Caco-2 (cell line): ENCODE measurements at regions not wholly inside any gene's neighbourhood (a gene's known extent, or its start where the extent isn't known, plus 50 kb on each side); places are given as distances from the start of the nearest gene placed in this dataset.

Experiments
- BruUV-seq: library from RNA; stranded (reverse); fragments of 400-500 nt; replicated peaks from 2 replicates; lab custom pipeline; 2021; lab: Mats Ljungman, UMichigan
- CTCF ChIA-PET: fragments of 300-600 bp; sonication (Branson Sonifier 250); formaldehyde crosslinking; loops from one replicate; lab custom pipeline; 2022; ENCODE audit warnings: antibody characterized with exemption; lab: Charles Lee
- POLR2A ChIA-PET: fragments of 300-600 bp; sonication (Branson Sonifier 250); formaldehyde crosslinking; loops from one replicate; lab custom pipeline; 2022; ENCODE audit warnings: antibody characterized with exemption; lab: Charles Lee
- DNase-seq, 2 experiments: peaks; one replicate each; pipeline versions ENCODE4 v3.0.0 to v3.0.0-alpha.2; 2020 to 2022
- H3K27me3 ChIP-seq: replicated peaks from 2 replicates; pipeline ENCODE4 v1.6.0; 2011; ENCODE audit warnings: low read length; ENCODE audit not compliant: control insufficient read depth, insufficient read depth
- H3K36me3 ChIP-seq: 2 replicates; pipeline ENCODE4 v1.5.1; 2011; ENCODE audit warnings: low read length; ENCODE audit not compliant: control insufficient read depth, insufficient read depth
- H3K4me1 ChIP-seq: fragments of 250-450 bp; sonication (Bioruptor Pico); 2 replicates; pipeline ENCODE4 v1.5.1; 2020; ENCODE audit warnings: mild to moderate bottlenecking
- H3K4me3 ChIP-seq: 2 replicates; pipeline ENCODE4 v1.5.1; 2011; ENCODE audit warnings: low read depth, mild to moderate bottlenecking, control low read depth, low read length
- H3K9me3 ChIP-seq: fragments of 250-450 bp; sonication (Bioruptor Pico); 2 replicates; pipeline ENCODE4 v1.5.1; 2020; ENCODE audit warnings: mild to moderate bottlenecking, moderate library complexity
- H3K27ac Mint-ChIP-seq: one replicate; pipeline ENCODE4 v1.8.0; 2022; ENCODE audit warnings: mixed read lengths; ENCODE audit not compliant: unreplicated experiment
- H3K27me3 Mint-ChIP-seq: one replicate; pipeline ENCODE4 v1.8.0; 2022; ENCODE audit warnings: mixed read lengths; ENCODE audit not compliant: insufficient read depth, unreplicated experiment
- H3K36me3 Mint-ChIP-seq: one replicate; pipeline ENCODE4 v1.8.0; 2022; ENCODE audit warnings: mild to moderate bottlenecking, mixed read lengths; ENCODE audit not compliant: insufficient read depth, unreplicated experiment
- H3K4me1 Mint-ChIP-seq: one replicate; pipeline ENCODE4 v1.8.0; 2022; ENCODE audit warnings: low read depth, mixed read lengths; ENCODE audit not compliant: unreplicated experiment
- H3K4me3 Mint-ChIP-seq: one replicate; pipeline ENCODE4 v1.8.0; 2022; ENCODE audit warnings: mild to moderate bottlenecking, moderate library complexity, mixed read lengths; ENCODE audit not compliant: unreplicated experiment
- H3K9me3 Mint-ChIP-seq: one replicate; pipeline ENCODE4 v1.8.0; 2022; ENCODE audit warnings: mixed read lengths; ENCODE audit not compliant: unreplicated experiment
- intact Hi-C: fragments of 100-400 bp; cut with micrococcal nuclease; formaldehyde crosslinking; loops from one replicate; pipeline ENCODE4 v1.10.0; 2022; ENCODE audit not compliant: unreplicated experiment
- TF ChIP-seq, protein P1 (sequence below), 2 experiments: fragments of 200-600 bp in 1 of 2; IDR thresholded peaks; 1 replicate in 1 of 2; 2 replicates in 1 of 2; pipeline versions ENCODE4 v1.5.1 to v1.8.0; 2011 to 2022; ENCODE audit warnings: antibody characterized with exemption in 1 of 2, control low read depth in 1 of 2, inconsistent platforms in 1 of 2, low read depth in 1 of 2, low read length in 1 of 2, mild to moderate bottlenecking in 1 of 2, moderate library complexity in 1 of 2; ENCODE audit not compliant: insufficient read depth in 1 of 2, severe bottlenecking in 1 of 2, unreplicated experiment in 1 of 2

DNA sequence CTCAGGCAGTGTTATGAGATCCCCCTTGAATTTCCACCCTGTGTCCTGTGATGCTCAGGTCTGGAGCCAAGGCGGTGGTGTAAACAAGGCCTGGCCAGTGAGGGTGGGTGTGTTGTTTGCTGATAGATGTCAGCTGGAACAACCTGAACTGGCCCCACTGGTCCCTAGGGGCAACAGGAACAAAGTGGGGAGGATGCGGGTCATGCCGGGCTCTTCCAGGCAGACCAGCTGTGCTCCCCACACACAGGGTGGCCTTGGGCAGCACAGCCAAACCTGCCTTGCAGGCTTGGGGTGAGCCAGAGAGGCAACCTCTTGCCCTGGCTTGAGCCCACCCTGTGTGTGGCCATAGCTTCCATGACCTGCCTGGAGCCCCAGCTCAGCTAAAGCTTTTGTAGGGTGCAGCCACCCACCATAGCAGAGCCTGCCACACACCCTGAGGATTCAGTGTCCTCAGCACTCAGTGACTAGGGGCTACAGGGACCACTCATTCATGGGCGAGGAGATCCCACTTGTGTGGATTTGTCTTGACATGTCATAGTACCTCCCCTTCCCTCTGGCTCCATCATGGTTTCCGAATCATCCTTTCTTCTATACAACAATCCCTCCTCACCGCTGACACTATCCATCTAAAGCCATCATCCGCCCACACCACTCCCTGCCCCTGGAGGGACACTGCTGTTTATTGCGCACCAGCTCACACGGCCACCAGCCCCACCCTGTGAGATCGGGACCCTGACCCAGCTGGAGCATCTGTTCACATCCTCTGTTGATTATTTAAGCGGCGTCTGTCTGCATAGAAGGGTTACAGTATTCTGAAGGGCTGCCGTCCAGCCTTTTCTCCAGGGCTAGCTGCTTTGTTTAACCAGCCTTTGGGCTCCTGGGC, 268.8 kb downstream of the CYP26B1 start:
- no peaks in the 10 kb centered on the region for H3K4me1 Mint-ChIP-seq
- Histone ChIP-seq H3K36me3 (no peaks in the 10 kb centered on the region), H3K4me1 (no peaks in the 10 kb centered on the region), H3K4me3 (no peak overlapping the region), H3K27me3 (no peaks in the 10 kb centered on the region; the same call in 1 of the 2 replicates), H3K9me3 (no peaks in the 10 kb centered on the region)
- no peak for DNase-seq
- H3K27ac Mint-ChIP-seq = no peak overlapping the region
- intact Hi-C loops = no loop called here
- H3K9me3 Mint-ChIP-seq = no peaks in the 10 kb centered on the region
- H3K36me3 Mint-ChIP-seq = peaks cover 11% of the 10 kb centered on the region
- H3K27me3 Mint-ChIP-seq = peaks cover 7% of the 10 kb centered on the region
- CTCF ChIA-PET = no interaction called here
- no TSS peak for BruUV-seq
- POLR2A ChIA-PET = no interaction called here
- TF ChIP-seq, protein P1, sequence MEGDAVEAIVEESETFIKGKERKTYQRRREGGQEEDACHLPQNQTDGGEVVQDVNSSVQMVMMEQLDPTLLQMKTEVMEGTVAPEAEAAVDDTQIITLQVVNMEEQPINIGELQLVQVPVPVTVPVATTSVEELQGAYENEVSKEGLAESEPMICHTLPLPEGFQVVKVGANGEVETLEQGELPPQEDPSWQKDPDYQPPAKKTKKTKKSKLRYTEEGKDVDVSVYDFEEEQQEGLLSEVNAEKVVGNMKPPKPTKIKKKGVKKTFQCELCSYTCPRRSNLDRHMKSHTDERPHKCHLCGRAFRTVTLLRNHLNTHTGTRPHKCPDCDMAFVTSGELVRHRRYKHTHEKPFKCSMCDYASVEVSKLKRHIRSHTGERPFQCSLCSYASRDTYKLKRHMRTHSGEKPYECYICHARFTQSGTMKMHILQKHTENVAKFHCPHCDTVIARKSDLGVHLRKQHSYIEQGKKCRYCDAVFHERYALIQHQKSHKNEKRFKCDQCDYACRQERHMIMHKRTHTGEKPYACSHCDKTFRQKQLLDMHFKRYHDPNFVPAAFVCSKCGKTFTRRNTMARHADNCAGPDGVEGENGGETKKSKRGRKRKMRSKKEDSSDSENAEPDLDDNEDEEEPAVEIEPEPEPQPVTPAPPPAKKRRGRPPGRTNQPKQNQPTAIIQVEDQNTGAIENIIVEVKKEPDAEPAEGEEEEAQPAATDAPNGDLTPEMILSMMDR (IDR thresholded peaks at IDR 0.05; ENCODE audit: insufficient read depth in 1 of 2, low read depth in 1 of 2, low read length in 1 of 2, severe bottlenecking in 1 of 2, unreplicated experiment in 1 of 2) = no peak
- no peak overlapping the region for H3K4me3 Mint-ChIP-seq

DNA sequence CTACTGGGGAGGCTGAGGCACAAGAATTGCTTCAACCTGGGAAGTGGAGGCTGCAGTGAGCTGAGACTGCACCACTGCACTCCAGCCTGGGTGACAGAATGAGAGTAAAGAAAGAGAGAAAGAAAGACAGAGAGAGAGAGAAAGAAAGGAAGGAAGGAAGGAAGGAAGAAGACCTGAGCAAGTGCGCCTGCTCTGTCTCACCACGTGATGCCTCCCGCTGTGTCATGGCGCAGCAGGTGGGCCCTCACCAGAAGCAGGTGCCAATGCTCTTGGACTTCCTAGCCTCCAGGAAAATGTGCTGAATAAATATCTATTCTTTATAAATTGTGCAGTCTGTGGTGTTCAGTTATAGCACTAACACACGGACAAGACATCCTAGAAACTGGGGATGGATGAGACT, 270.0 kb downstream of the CYP26B1 start:
- peaks cover 11% of the 10 kb centered on the region for H3K36me3 Mint-ChIP-seq
- Histone ChIP-seq H3K9me3 (no peaks in the 10 kb centered on the region), H3K27me3 (no peaks in the 10 kb centered on the region; the same call in 1 of the 2 replicates), H3K36me3 (no peaks in the 10 kb centered on the region), H3K4me1 (no peaks in the 10 kb centered on the region), H3K4me3 (no peak overlapping the region)
- no TSS peak for BruUV-seq
- TF ChIP-seq, protein P1 (IDR thresholded peaks at IDR 0.05; ENCODE audit: insufficient read depth in 1 of 2, low read depth in 1 of 2, low read length in 1 of 2, severe bottlenecking in 1 of 2, unreplicated experiment in 1 of 2) = no peak
- POLR2A ChIA-PET = no interaction called here
- no peak for DNase-seq
- peaks cover 12% of the 10 kb centered on the region for H3K27me3 Mint-ChIP-seq
- H3K9me3 Mint-ChIP-seq = no peaks in the 10 kb centered on the region
- no peak overlapping the region for H3K4me3 Mint-ChIP-seq
- no peaks in the 10 kb centered on the region for H3K4me1 Mint-ChIP-seq
- no peak overlapping the region for H3K27ac Mint-ChIP-seq
- intact Hi-C loops = no loop called here
- CTCF ChIA-PET = no interaction called here

DNA sequence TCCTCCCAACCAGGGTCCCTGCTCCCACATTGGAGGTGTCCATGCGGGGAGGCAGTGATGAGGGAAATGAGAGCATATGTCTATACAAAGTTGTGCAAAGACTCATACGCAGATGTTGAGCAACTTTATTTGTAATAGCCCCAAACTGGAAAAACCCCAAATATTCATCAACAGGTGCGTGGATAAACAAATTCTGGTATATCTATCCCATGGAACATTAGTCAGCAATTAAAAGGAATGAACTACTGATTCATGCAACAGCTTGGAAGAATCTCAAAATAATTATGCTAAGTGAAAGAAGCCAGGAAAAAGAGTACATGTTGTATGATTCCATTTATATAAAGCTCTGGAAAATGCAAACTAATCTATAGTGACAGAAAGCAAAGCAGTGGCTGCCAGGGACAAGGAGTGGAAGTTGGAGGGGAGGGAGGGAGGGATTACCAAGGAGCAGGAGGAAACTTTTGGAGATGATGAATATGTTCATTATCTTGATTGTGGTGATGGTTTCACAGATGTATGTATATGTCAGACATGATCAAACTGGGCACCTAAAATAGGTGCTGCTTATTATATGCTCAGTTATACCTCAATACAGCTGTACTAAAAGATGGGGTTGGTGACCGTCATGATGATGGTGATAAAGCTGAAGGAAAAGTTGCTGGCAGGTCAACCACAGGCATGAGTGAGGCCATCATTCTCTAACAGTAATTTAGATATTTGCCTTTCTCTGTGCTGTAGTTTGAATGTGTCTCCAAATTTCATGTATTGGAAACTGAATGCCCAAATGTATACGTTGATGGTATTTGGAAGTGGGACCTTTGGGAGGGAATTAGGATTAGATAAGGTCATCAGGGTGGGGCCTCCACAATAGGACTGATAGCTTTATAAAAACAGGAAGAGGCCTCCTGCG, 270.9 kb downstream of the CYP26B1 start:
- Histone ChIP-seq H3K27me3 (no peaks in the 10 kb centered on the region), H3K9me3 (no peaks in the 10 kb centered on the region), H3K36me3 (no peaks in the 10 kb centered on the region), H3K4me3 (no peak overlapping the region), H3K4me1 (no peaks in the 10 kb centered on the region)
- Mint-ChIP-seq H3K4me3 (no peak overlapping the region), H3K36me3 (peaks cover 11% of the 10 kb centered on the region), H3K9me3 (no peaks in the 10 kb centered on the region), H3K27ac (no peak overlapping the region), H3K27me3 (peaks cover 12% of the 10 kb centered on the region), H3K4me1 (no peaks in the 10 kb centered on the region)
- TF ChIP-seq, protein P1 (IDR thresholded peaks at IDR 0.05; ENCODE audit: insufficient read depth in 1 of 2, low read depth in 1 of 2, low read length in 1 of 2, severe bottlenecking in 1 of 2, unreplicated experiment in 1 of 2) = no peak
- BruUV-seq = no TSS peak
- intact Hi-C loops = no loop called here
- CTCF ChIA-PET = no interaction called here
- DNase-seq = no peak
- POLR2A ChIA-PET = no interaction called here
